Heart left ventricle (tissue), 13 donors: ENCODE measurements at regions not wholly inside any gene's neighbourhood (a gene's known extent, or its start where the extent isn't known, plus 50 kb on each side); places are given as distances from the start of the nearest gene placed in this dataset.

Experiments
- CTCF ChIP-seq, 12 donors: fragments of 200-600 bp; sonication (generic) in 4 of 12; IDR thresholded peaks; one replicate each; pipeline versions ENCODE4 v1.5.0 to v1.8.0; 2018 to 2022; ENCODE audit warnings: antibody characterized with exemption in 12 of 12, mild to moderate bottlenecking in 5 of 12
- POLR2A ChIP-seq, 2 donors: fragments of 450-650 bp; IDR thresholded peaks; one replicate each; pipeline ENCODE4 v1.6.1; 2017; ENCODE audit warnings: antibody characterized with exemption in 2 of 2, mild to moderate bottlenecking in 2 of 2, moderate library complexity in 2 of 2
- donor health status: ischemic (EF 13 %, LVEDD 7.1; RV severe dilation, severe dysfunction).
- donor health status: DM: no; HTN: yes; CAD: no.
- donor health status: DM: no; HTN: no; CAD: no.
- donor health status: ischemic (EF 25% LVEDD 6.9; RV normal size, moderate dysfunction).
- donor health status: ischemic (EF 25% LVEDD 5.7; RV mildly dilated, moderate dysfunction).
- donor health status: ischemic (EF 35%, LVEDD 5.7; RV mildly dilated, moderate dysfunction).
- donor health status: nonischemic (EF 11% LVEDD 7.7; RV severe dilation, severe dysfunction).
- donor health status: DM: yes; HTN: yes; CAD: no.
- donor health status: PGD.
- donor health status: ischemic (EF 29% LVEDD 5.4; RV normal size, mild dysfunction).
- donor health status: nonischemic (EF 23%, LVEDD 6.1; RV moderate dilation, normal function).

GRCh38 chr15:85947936-85948335 lies 131.7 kb upstream of the AGBL1 start:
- TF ChIP-seq CTCF (IDR thresholded peaks at IDR 0.05) (no peak), POLR2A (IDR thresholded peaks at IDR 0.05) (no peak)
